ENCODE measurements at regions not wholly inside any gene's neighbourhood (a gene's known extent, or its start where the extent isn't known, plus 50 kb on each side); places are given as distances from the start of the nearest gene placed in this dataset.

GRCh38 chr16:55380485-55380884, 56.5 kb downstream of the IRX6 start:
- H3K4me2 ChIP-seq (replicated peaks; ENCODE audit: extremely low read depth, low read length, poor library complexity, severe bottlenecking): no peak overlapping the region
- DNase-seq: no peak
- Mint-ChIP-seq H3K27ac (no peak overlapping the region), H3K36me3 (no peaks in the 10 kb centered on the region), H3K4me1 (no peaks in the 10 kb centered on the region), H3K27me3 (ENCODE audit: low read depth in 3 of 3) (peaks cover 3 to 10% (median 3%) of the 10 kb centered on the region in 3 donors), H3K9me3 (peaks cover 0 to 2% (median 0%) of the 10 kb centered on the region in 7 donors), H3K4me3 (no peak overlapping the region)
- H2AFZ ChIP-seq (ENCODE audit: insufficient read depth, low read depth, low read length, poor library complexity, severe bottlenecking): no peak overlapping the region
- H3K9ac ChIP-seq (ENCODE audit: insufficient read depth, low read length, poor library complexity, severe bottlenecking): no peak overlapping the region
- H3K27me3 ChIP-seq (ENCODE audit: control insufficient read depth in 2 of 2, insufficient read depth in 2 of 2, low read length in 2 of 2): no peaks in the 10 kb centered on the region
- H4K20me1 ChIP-seq (ENCODE audit: insufficient read depth, low read length): no peaks in the 10 kb centered on the region
- H3K27ac ChIP-seq (ENCODE audit: low read depth in 1 of 2, low read length in 2 of 2): no peak overlapping the region
- intact Hi-C loops (cut with micrococcal nuclease): no loop called here
- no peak overlapping the region for H3K4me3 ChIP-seq (replicated peaks in 1 of 3; ENCODE audit: low read depth in 2 of 3, low read length in 3 of 3)
- TF ChIP-seq CTCF (IDR thresholded peaks at IDR 0.05): no peak
- no peaks in the 10 kb centered on the region for H3K36me3 ChIP-seq (replicated peaks in 1 of 2; ENCODE audit: control insufficient read depth in 1 of 2, insufficient read depth in 2 of 2, low read length in 2 of 2)
- no peaks in the 10 kb centered on the region for H3K79me2 ChIP-seq (ENCODE audit: insufficient read depth, low read length)
- whole genome bisulfite sequencing (ENCODE audit: insufficient coverage): 0% methylated on average over 1 of the region's 7 CpGs
- H3K4me1 ChIP-seq (ENCODE audit: control insufficient read depth in 1 of 2, insufficient read depth in 2 of 2, low read length in 2 of 2): no peaks in the 10 kb centered on the region
- H3K9me3 ChIP-seq (replicated peaks in 1 of 2; ENCODE audit: control insufficient read depth in 1 of 2, insufficient read depth in 1 of 2, low read length in 2 of 2): no peaks in the 10 kb centered on the region

GRCh38 chr16:55384288-55385247, 60.6 kb downstream of the IRX6 start:
- Mint-ChIP-seq H3K27ac (no peak overlapping the region), H3K36me3 (no peaks in the 10 kb centered on the region), H3K4me1 (no peaks in the 10 kb centered on the region), H3K4me3 (no peak overlapping the region), H3K27me3 (ENCODE audit: low read depth in 3 of 3) (peaks cover 3 to 6% (median 6%) of the 10 kb centered on the region in 3 donors), H3K9me3 (no peaks in the 10 kb centered on the region)
- Histone ChIP-seq H3K27me3 (ENCODE audit: control insufficient read depth in 2 of 2, insufficient read depth in 2 of 2, low read length in 2 of 2) (no peaks in the 10 kb centered on the region), H2AFZ (ENCODE audit: insufficient read depth, low read depth, low read length, poor library complexity, severe bottlenecking) (no peak overlapping the region), H3K79me2 (ENCODE audit: insufficient read depth, low read length) (no peaks in the 10 kb centered on the region), H4K20me1 (ENCODE audit: insufficient read depth, low read length) (no peaks in the 10 kb centered on the region), H3K36me3 (replicated peaks in 1 of 2; ENCODE audit: control insufficient read depth in 1 of 2, insufficient read depth in 2 of 2, low read length in 2 of 2) (no peaks in the 10 kb centered on the region), H3K4me1 (ENCODE audit: control insufficient read depth in 1 of 2, insufficient read depth in 2 of 2, low read length in 2 of 2) (no peaks in the 10 kb centered on the region), H3K27ac (ENCODE audit: low read depth in 1 of 2, low read length in 2 of 2) (no peak overlapping the region), H3K4me2 (replicated peaks; ENCODE audit: extremely low read depth, low read length, poor library complexity, severe bottlenecking) (no peak overlapping the region), H3K9me3 (replicated peaks in 1 of 2; ENCODE audit: control insufficient read depth in 1 of 2, insufficient read depth in 1 of 2, low read length in 2 of 2) (no peaks in the 10 kb centered on the region), H3K9ac (ENCODE audit: insufficient read depth, low read length, poor library complexity, severe bottlenecking) (no peak overlapping the region), H3K4me3 (replicated peaks in 1 of 3; ENCODE audit: low read depth in 2 of 3, low read length in 3 of 3) (no peak overlapping the region)
- intact Hi-C loops (cut with micrococcal nuclease): no loop called here
- 89% methylated on average over 5 of the region's 12 CpGs for WGBS (ENCODE audit: insufficient coverage)
- no peak for DNase-seq
- TF ChIP-seq CTCF (IDR thresholded peaks at IDR 0.05): no peak
